A549 (cell line): ENCODE measurements at regions not wholly inside any gene's neighbourhood (a gene's known extent, or its start where the extent isn't known, plus 50 kb on each side); places are given as distances from the start of the nearest gene placed in this dataset.

Source experiments
- CTCF ChIP-seq: fragments of >200 bp; sonication (Bioruptor Twin); formaldehyde crosslinking; IDR thresholded peaks from 3 replicates; pipeline ENCODE4 v1.5.1; 2016
- ELK1 ChIP-seq: fragments of 150-350 bp; IDR thresholded peaks from 2 replicates; pipeline ENCODE4 v1.6.1; 2014; ENCODE audit warnings: low read depth, mild to moderate bottlenecking, low read length
- KDM5A ChIP-seq: fragments of 200-600 bp; sonication (generic); IDR thresholded peaks from 2 replicates; pipeline ENCODE4 v1.6.1; 2016; ENCODE audit warnings: antibody characterized with exemption, mild to moderate bottlenecking
- MYC ChIP-seq: IDR thresholded peaks from 2 replicates; pipeline ENCODE4 v1.6.1; 2012; ENCODE audit warnings: mild to moderate bottlenecking, inconsistent platforms, low read length, improper control_type of control experiment, borderline replicate concordance
- POLR2A ChIP-seq: IDR thresholded peaks from 2 replicates; pipeline ENCODE4 v1.6.1; 2012; ENCODE audit warnings: mild to moderate bottlenecking, low read length

GRCh38 chr6:145323646-145324045 lies 411.7 kb downstream of the EPM2A start:
- TF ChIP-seq POLR2A (no peak), ELK1 (no peak), CTCF (no peak), KDM5A (no peak), MYC (no peak)
